ENCODE measurements at regions not wholly inside any gene's neighbourhood (a gene's known extent, or its start where the extent isn't known, plus 50 kb on each side); places are given as distances from the start of the nearest gene placed in this dataset.

- Histone ChIP-seq H3K9me3 (ENCODE audit: control insufficient read depth, insufficient read depth, low read depth, low read length) (no peaks in the 10 kb centered on the region), H3K36me3 (ENCODE audit: control insufficient read depth in 2 of 2, insufficient read depth in 1 of 2, low read length in 2 of 2) (no peaks in the 10 kb centered on the region), H3K27ac (ENCODE audit: extremely low read depth, low read depth, low read length) (no peak overlapping the region), H3K4me1 (ENCODE audit: control insufficient read depth, insufficient read depth, low read length) (no peaks in the 10 kb centered on the region), H3K4me3 (ENCODE audit: low read depth, low read length) (no peak overlapping the region)
- ChIA-PET CTCF (no interaction called here), POLR2A (no interaction called here)
- TF ChIP-seq ZNF561 (tag by site-specific recombination; IDR thresholded peaks at IDR 0.05; ENCODE audit: borderline replicate concordance), result no peak
- TF ChIP-seq ZNF23 (tag by site-specific recombination; IDR thresholded peaks at IDR 0.05; ENCODE audit: borderline replicate concordance), result no peak
- TF ChIP-seq ZNF792 (tag by site-specific recombination; IDR thresholded peaks at IDR 0.05), result no peak
- no peak for TF ChIP-seq ZBTB26 (tag by site-specific recombination; optimal IDR thresholded peaks at IDR 0.05)
- TF ChIP-seq KLF8 (tag by site-specific recombination; IDR thresholded peaks at IDR 0.05), result no peak
- TF ChIP-seq, protein P1, sequence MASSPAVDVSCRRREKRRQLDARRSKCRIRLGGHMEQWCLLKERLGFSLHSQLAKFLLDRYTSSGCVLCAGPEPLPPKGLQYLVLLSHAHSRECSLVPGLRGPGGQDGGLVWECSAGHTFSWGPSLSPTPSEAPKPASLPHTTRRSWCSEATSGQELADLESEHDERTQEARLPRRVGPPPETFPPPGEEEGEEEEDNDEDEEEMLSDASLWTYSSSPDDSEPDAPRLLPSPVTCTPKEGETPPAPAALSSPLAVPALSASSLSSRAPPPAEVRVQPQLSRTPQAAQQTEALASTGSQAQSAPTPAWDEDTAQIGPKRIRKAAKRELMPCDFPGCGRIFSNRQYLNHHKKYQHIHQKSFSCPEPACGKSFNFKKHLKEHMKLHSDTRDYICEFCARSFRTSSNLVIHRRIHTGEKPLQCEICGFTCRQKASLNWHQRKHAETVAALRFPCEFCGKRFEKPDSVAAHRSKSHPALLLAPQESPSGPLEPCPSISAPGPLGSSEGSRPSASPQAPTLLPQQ (tag by site-specific recombination; IDR thresholded peaks at IDR 0.05), result no peak
- no peak for TF ChIP-seq ZNF341 (tag by site-specific recombination; IDR thresholded peaks at IDR 0.05; ENCODE audit: low read depth)
- no peak for TF ChIP-seq ZNF404 (tag by site-specific recombination; IDR thresholded peaks at IDR 0.05)
- TF ChIP-seq, protein P2, sequence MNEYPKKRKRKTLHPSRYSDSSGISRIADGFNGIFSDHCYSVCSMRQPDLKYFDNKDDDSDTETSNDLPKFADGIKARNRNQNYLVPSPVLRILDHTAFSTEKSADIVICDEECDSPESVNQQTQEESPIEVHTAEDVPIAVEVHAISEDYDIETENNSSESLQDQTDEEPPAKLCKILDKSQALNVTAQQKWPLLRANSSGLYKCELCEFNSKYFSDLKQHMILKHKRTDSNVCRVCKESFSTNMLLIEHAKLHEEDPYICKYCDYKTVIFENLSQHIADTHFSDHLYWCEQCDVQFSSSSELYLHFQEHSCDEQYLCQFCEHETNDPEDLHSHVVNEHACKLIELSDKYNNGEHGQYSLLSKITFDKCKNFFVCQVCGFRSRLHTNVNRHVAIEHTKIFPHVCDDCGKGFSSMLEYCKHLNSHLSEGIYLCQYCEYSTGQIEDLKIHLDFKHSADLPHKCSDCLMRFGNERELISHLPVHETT (tag by site-specific recombination; IDR thresholded peaks at IDR 0.05), result no peak
- no peak for TF ChIP-seq OSR2 (tag by site-specific recombination; IDR thresholded peaks at IDR 0.05)
- TF ChIP-seq SETDB1 (IDR thresholded peaks at IDR 0.05; ENCODE audit: insufficient read length, low read length), result no peak
- TF ChIP-seq ZNF112 (tag by site-specific recombination; IDR thresholded peaks at IDR 0.05), result no peak
- TF ChIP-seq, protein P3, sequence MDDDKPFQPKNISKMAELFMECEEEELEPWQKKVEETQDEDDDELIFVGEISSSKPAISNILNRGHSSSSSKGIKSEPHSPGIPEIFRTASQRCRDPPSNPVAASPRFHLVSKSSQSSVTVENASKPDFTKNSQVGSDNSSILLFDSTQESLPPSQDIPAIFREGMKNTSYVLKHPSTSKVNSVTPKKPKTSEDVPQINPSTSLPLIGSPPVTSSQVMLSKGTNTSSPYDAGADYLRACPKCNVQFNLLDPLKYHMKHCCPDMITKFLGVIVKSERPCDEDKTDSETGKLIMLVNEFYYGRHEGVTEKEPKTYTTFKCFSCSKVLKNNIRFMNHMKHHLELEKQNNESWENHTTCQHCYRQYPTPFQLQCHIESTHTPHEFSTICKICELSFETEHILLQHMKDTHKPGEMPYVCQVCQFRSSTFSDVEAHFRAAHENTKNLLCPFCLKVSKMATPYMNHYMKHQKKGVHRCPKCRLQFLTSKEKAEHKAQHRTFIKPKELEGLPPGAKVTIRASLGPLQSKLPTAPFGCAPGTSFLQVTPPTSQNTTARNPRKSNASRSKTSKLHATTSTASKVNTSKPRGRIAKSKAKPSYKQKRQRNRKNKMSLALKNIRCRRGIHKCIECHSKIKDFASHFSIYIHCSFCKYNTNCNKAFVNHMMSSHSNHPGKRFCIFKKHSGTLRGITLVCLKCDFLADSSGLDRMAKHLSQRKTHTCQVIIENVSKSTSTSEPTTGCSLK (tag by site-specific recombination; IDR thresholded peaks at IDR 0.05), result no peak
- no peak for TF ChIP-seq ZNF423 (tag by site-specific recombination; IDR thresholded peaks at IDR 0.05)
- TF ChIP-seq ZNF398 (tag by site-specific recombination; IDR thresholded peaks at IDR 0.05), result no peak
- TF ChIP-seq ZNF394 (tag by site-specific recombination; IDR thresholded peaks at IDR 0.05; ENCODE audit: borderline replicate concordance), result no peak
These were observed 103.0 kb downstream of the OLIG3 start for GRCh38 chr6:137391061-137391814.

GRCh38 chr6:137390334-137390733, 103.9 kb downstream of the OLIG3 start:
- ChIA-PET POLR2A (no interaction called here), CTCF (no interaction called here)
- no peaks in the 10 kb centered on the region for H3K9me3 ChIP-seq (ENCODE audit: control insufficient read depth, insufficient read depth, low read depth, low read length)
- no peak overlapping the region for H3K27ac ChIP-seq (ENCODE audit: extremely low read depth, low read depth, low read length)
- no peaks in the 10 kb centered on the region for H3K36me3 ChIP-seq (ENCODE audit: control insufficient read depth in 2 of 2, insufficient read depth in 1 of 2, low read length in 2 of 2)
- no peaks in the 10 kb centered on the region for H3K4me1 ChIP-seq (ENCODE audit: control insufficient read depth, insufficient read depth, low read length)
- H3K4me3 ChIP-seq (ENCODE audit: low read depth, low read length), result no peak overlapping the region
- TF ChIP-seq ZNF214 (tag by site-specific recombination; IDR thresholded peaks at IDR 0.05; ENCODE audit: borderline replicate concordance), result no peak
- TF ChIP-seq ZNF610 (tag by site-specific recombination; IDR thresholded peaks at IDR 0.05; ENCODE audit: borderline replicate concordance), result no peak
- no peak for TF ChIP-seq ZSCAN16 (tag by site-specific recombination; IDR thresholded peaks at IDR 0.05)
- TF ChIP-seq ZNF561 (tag by site-specific recombination; IDR thresholded peaks at IDR 0.05; ENCODE audit: borderline replicate concordance), result no peak
- no peak for TF ChIP-seq ZNF791 (tag by site-specific recombination; IDR thresholded peaks at IDR 0.05)
- TF ChIP-seq ZNF423 (tag by site-specific recombination; IDR thresholded peaks at IDR 0.05), result no peak
- no peak for TF ChIP-seq GLI4 (tag by site-specific recombination; IDR thresholded peaks at IDR 0.05)
- no peak for TF ChIP-seq ZNF529 (tag by site-specific recombination; IDR thresholded peaks at IDR 0.05; ENCODE audit: insufficient replicate concordance)
- TF ChIP-seq ZNF148 (tag by site-specific recombination; IDR thresholded peaks at IDR 0.05; ENCODE audit: borderline replicate concordance), result no peak
